ENCODE measurements at regions not wholly inside any gene's neighbourhood (a gene's known extent, or its start where the extent isn't known, plus 50 kb on each side); places are given as distances from the start of the nearest gene placed in this dataset.

DNA sequence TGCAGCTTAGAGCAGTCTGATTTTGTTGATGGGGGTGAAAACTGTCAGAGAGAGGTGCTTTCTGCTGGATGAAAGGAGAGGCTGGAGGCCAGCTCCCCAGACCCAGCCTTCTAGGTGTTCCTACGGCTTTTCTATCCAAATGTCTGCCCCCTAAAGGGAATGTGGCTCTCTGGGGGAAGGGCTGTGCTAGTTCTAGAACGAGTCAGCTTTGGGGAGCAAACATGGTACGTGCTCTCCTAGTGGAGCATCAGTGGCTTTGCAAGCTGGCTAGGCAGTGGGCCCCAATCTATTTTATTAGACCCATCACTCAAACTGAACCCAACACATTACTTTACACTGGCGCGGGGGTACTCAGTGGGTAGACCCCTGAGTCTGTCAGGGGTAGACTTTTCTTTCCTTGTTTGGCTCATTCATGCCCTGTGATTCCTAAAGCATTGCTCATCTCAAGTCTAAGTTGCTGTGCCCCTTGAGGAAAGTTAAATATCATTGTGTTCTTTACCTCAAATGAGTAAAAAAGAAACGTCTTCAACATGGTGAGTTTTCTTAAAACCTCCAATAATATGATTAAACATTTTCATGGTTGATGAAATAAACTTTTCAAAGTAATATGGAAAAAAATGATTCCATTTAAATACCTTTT lies 254.9 kb downstream of the DLEU7 start:
- no peak for DNase-seq
- peaks cover 73% of the 10 kb centered on the region for H3K4me1 Mint-ChIP-seq
- H3K9me3 Mint-ChIP-seq, result peaks cover 7% of the 10 kb centered on the region
- no peaks in the 10 kb centered on the region for H3K36me3 Mint-ChIP-seq (ENCODE audit: low read depth)
- no peak overlapping the region for H3K4me3 Mint-ChIP-seq
- H3K27me3 Mint-ChIP-seq (ENCODE audit: low read depth, poor library complexity), result peaks cover 4% of the 10 kb centered on the region
- H3K27ac Mint-ChIP-seq, result no peak overlapping the region
- TF ChIP-seq, protein P1, sequence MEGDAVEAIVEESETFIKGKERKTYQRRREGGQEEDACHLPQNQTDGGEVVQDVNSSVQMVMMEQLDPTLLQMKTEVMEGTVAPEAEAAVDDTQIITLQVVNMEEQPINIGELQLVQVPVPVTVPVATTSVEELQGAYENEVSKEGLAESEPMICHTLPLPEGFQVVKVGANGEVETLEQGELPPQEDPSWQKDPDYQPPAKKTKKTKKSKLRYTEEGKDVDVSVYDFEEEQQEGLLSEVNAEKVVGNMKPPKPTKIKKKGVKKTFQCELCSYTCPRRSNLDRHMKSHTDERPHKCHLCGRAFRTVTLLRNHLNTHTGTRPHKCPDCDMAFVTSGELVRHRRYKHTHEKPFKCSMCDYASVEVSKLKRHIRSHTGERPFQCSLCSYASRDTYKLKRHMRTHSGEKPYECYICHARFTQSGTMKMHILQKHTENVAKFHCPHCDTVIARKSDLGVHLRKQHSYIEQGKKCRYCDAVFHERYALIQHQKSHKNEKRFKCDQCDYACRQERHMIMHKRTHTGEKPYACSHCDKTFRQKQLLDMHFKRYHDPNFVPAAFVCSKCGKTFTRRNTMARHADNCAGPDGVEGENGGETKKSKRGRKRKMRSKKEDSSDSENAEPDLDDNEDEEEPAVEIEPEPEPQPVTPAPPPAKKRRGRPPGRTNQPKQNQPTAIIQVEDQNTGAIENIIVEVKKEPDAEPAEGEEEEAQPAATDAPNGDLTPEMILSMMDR (IDR thresholded peaks at IDR 0.05), result no peak

DNA sequence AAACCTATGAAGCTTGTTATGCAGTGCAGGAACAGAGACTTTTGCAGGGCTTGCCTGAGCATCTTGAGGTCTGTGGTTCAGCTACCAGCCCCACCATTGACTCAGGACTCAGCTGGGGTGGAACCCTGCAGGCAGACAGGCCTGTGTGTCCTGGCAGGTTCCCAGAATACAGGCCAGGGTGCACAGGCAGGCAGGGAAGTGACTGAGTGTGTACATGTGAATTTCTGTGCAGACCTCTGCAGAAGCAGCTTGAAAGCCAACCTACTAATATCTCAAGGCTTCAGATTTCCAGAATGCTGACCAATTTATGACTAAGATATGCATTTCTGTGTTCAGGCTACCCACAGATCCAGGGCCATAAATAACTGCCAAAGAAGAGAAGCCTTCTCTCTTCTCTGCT lies 254.4 kb downstream of the DLEU7 start:
- H3K27ac Mint-ChIP-seq, result no peak overlapping the region
- peaks cover 78% of the 10 kb centered on the region for H3K4me1 Mint-ChIP-seq
- peaks cover 4% of the 10 kb centered on the region for H3K27me3 Mint-ChIP-seq (ENCODE audit: low read depth, poor library complexity)
- H3K4me3 Mint-ChIP-seq, result no peak overlapping the region
- TF ChIP-seq, protein P1 (IDR thresholded peaks at IDR 0.05), result no peak
- no peak for DNase-seq
- no peaks in the 10 kb centered on the region for H3K36me3 Mint-ChIP-seq (ENCODE audit: low read depth)
- peaks cover 1% of the 10 kb centered on the region for H3K9me3 Mint-ChIP-seq

DNA sequence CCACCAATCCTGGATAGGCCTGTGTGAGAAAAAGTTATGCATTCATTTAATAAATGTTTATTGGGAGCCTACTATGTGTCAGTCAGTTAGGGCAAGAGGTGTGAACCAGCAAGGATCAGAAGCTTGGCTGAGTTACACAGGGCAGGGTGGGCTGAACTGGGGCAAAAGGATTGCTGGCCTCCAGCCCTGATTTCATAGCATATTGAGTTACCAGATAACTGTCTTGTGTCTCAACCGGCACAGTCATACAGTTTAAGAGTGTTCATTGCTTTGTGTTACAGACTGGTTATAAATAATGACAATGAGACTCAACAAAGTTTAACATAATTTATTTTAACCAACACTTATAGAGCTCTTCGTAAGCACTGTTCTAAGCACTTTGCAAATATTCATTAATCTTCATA lies 253.8 kb downstream of the DLEU7 start:
- TF ChIP-seq, protein P1 (IDR thresholded peaks at IDR 0.05), result no peak
- Mint-ChIP-seq H3K4me3 (no peak overlapping the region), H3K36me3 (ENCODE audit: low read depth) (no peaks in the 10 kb centered on the region), H3K9me3 (no peaks in the 10 kb centered on the region), H3K27ac (peak overlapping the region; percentile 16), H3K27me3 (ENCODE audit: low read depth, poor library complexity) (peaks cover 4% of the 10 kb centered on the region), H3K4me1 (peaks cover 79% of the 10 kb centered on the region)
- DNase-seq, result no peak

DNA sequence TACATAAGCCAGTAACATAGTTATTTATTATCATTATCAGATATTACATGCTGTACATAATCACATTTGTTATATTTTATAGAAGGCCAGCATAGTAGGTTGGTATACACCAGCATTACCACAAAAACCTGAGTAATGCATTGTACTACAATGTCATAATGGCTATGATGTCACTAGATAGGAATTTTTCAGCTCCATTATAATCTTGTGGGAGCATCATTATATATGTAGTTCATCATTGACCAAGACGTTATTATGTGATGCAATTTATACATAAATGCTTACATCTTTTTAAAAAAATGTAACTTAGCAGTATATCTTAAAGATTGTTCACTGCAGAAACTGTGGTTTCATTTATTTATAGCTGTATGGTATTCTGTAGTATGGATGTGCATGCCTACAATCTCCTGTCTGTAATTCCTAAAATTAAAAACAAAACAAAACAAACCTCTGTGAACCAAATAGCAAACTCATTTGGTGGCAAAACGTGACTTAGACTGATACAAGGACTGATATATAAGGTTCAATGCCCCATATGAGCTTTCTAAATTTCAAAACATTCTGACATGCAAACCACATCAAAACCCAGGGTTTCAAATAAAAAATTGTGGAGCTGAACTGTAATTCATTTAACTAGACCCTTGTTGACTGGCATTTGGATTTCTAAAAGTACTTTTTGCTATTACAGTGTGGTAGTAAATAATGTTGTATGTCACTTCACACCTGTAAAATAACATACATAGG lies 250.9 kb downstream of the DLEU7 start:
- DNase-seq, result no peak
- Mint-ChIP-seq H3K9me3 (no peaks in the 10 kb centered on the region), H3K4me3 (no peak overlapping the region), H3K27me3 (ENCODE audit: low read depth, poor library complexity) (peaks cover 4% of the 10 kb centered on the region), H3K4me1 (peaks cover 75% of the 10 kb centered on the region), H3K36me3 (ENCODE audit: low read depth) (no peaks in the 10 kb centered on the region), H3K27ac (no peak overlapping the region)
- TF ChIP-seq, protein P1 (IDR thresholded peaks at IDR 0.05), result no peak

DNA sequence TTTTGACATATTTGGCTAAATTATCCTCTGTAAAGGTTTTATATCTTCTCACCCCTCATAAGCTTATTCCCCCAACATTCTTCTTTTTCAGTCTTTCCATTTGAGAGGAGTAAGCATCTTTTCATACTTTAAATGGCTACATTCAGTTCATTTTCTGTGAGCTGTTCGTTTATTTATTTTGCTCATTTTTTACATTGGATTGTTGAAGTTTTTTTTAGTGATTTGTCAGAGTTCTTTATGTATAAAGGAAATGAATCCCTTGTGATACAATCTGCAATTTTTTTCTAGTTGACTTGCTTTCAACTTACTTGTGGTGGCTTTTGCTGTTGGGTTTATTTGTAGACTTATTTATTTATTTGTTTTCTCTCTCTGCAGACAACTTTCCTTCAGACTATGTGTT lies 250.3 kb downstream of the DLEU7 start:
- TF ChIP-seq, protein P1 (IDR thresholded peaks at IDR 0.05), result no peak
- Mint-ChIP-seq H3K4me1 (peaks cover 74% of the 10 kb centered on the region), H3K27me3 (ENCODE audit: low read depth, poor library complexity) (peaks cover 4% of the 10 kb centered on the region), H3K4me3 (no peak overlapping the region), H3K9me3 (no peaks in the 10 kb centered on the region), H3K36me3 (ENCODE audit: low read depth) (no peaks in the 10 kb centered on the region), H3K27ac (no peak overlapping the region)
- DNase-seq, result no peak

Measured in nephron progenitor cell (in vitro differentiated cells).